Fibroblast of lung (primary cell): ENCODE measurements at regions not wholly inside any gene's neighbourhood (a gene's known extent, or its start where the extent isn't known, plus 50 kb on each side); places are given as distances from the start of the nearest gene placed in this dataset.
"Not testable (repeated sequence)": the region's sequence is repeated elsewhere in the genome, so short reads cannot be mapped to it uniquely, and the experiment has no call there.

Source experiments
- DNase-seq, 2 donors: peaks; one replicate each; pipeline versions ENCODE4 v3.0.0 to v3.0.0-alpha.2; 2010; ENCODE audit warnings: low read depth in 2 of 2
- H2AFZ ChIP-seq: 2 replicates; pipeline ENCODE4 v1.5.1; 2012; ENCODE audit warnings: low read length, control low read depth, inconsistent platforms
- H3K27ac ChIP-seq: 2 replicates; pipeline ENCODE4 v1.5.1; 2011; ENCODE audit warnings: low read length, control low read depth; ENCODE audit not compliant: insufficient read depth
- H3K27me3 ChIP-seq: 2 replicates; pipeline ENCODE4 v1.5.1; 2011; ENCODE audit warnings: mild to moderate bottlenecking, low read length; ENCODE audit not compliant: control insufficient read depth, insufficient read depth
- H3K36me3 ChIP-seq: 2 replicates; pipeline ENCODE4 v1.5.1; 2011; ENCODE audit warnings: low read length; ENCODE audit not compliant: control insufficient read depth, insufficient read depth
- H3K4me1 ChIP-seq: 2 replicates; pipeline ENCODE4 v1.5.1; 2011; ENCODE audit warnings: low read length; ENCODE audit not compliant: control insufficient read depth, insufficient read depth; ENCODE audit errors: extremely low read depth
- H3K4me2 ChIP-seq: 2 replicates; pipeline ENCODE4 v1.5.1; 2011; ENCODE audit warnings: low read length, control low read depth; ENCODE audit not compliant: insufficient read depth; ENCODE audit errors: extremely low read depth
- H3K4me3 ChIP-seq, 4 experiments: fragments of 200-600 bp in 1 of 4; sonication (generic) in 1 of 4; replicated peaks in 1 of 4; 2 replicates each; pipeline ENCODE4 v1.5.1; 2011 to 2016; ENCODE audit warnings: low read length in 4 of 4, low read depth in 3 of 4, mild to moderate bottlenecking in 3 of 4, control low read depth in 2 of 4, inconsistent platforms in 1 of 4, mixed read lengths in 1 of 4; ENCODE audit not compliant: insufficient read depth in 1 of 4; ENCODE audit errors: control extremely low read depth in 1 of 4
- H3K79me2 ChIP-seq: 2 replicates; pipeline ENCODE4 v1.5.1; 2012; ENCODE audit warnings: mild to moderate bottlenecking, low read length, inconsistent platforms; ENCODE audit not compliant: control insufficient read depth, insufficient read depth
- H3K9ac ChIP-seq: 2 replicates; pipeline ENCODE4 v1.5.1; 2011; ENCODE audit warnings: mild to moderate bottlenecking, low read length, control low read depth; ENCODE audit not compliant: insufficient read depth
- H3K9me3 ChIP-seq: 2 replicates; pipeline ENCODE4 v1.5.1; 2012; ENCODE audit warnings: low read depth, low read length; ENCODE audit not compliant: control insufficient read depth, insufficient read depth
- H4K20me1 ChIP-seq: 2 replicates; pipeline ENCODE4 v1.5.1; 2011; ENCODE audit warnings: low read length; ENCODE audit not compliant: control insufficient read depth, insufficient read depth; ENCODE audit errors: extremely low read depth
- EZH2 ChIP-seq: IDR thresholded peaks from 2 replicates; pipeline ENCODE4 v1.5.1; 2012; ENCODE audit warnings: low read length, control low read depth, mild to moderate bottlenecking; ENCODE audit errors: missing control alignments
- TF ChIP-seq, protein P1 (sequence below), 2 donors: IDR thresholded peaks in 1 of 2; conservative IDR thresholded peaks in 1 of 2; 1 replicate in 1 of 2; 2 replicates in 1 of 2; pipeline ENCODE4 v1.5.1; 2011 to 2012; ENCODE audit warnings: low read length in 2 of 2, control low read depth in 1 of 2, inconsistent platforms in 1 of 2, low read depth in 1 of 2, mild to moderate bottlenecking in 1 of 2

DNA sequence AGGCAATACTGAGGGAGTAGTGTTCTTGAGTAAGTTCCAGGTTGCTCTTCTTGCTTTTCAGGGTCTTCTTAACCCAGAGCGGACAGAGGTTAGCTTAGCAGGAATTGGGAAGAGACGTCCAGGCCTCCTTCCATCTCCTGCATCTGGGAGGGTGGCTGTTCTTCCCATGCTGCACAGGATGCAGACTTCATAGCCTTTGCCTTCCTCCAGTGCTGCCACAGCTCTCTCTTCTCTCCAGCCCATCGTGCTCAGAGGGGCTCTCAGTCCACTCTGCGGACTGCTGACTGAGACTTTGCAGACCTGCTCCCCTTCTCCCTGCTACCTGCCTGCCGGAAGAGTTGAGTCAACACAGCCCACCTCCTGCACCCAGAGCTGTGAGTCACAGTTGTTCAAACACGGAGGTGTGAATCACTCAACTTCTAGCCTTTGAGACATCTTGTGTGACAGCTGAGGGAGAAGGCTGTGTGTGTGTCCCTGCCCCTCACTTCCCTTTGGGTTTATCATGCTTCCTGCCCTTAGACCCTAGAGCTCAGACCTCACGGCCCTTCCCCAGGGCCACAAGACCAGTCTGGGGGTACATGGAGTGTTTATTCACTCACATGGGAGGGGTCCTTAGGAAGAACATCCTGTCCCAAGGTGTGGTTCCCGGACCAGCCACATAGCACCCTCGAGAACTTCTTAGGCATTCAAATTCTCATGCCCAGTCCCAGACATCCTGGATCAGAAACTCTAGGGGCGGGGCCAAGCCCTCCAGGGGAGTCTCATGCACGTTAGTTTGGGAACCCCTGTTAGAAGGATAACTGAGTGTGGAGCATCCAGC lies 158.3 kb upstream of the CACNA1E start:
- Histone ChIP-seq H2AFZ (no peak overlapping the region), H3K4me3 (no peak overlapping the region), H3K4me2 (no peak overlapping the region), H3K36me3 (no peaks in the 10 kb centered on the region), H3K9ac (no peak overlapping the region), H3K4me1 (no peaks in the 10 kb centered on the region), H3K27ac (no peak overlapping the region), H3K9me3 (no peaks in the 10 kb centered on the region), H3K79me2 (no peaks in the 10 kb centered on the region), H4K20me1 (no peaks in the 10 kb centered on the region), H3K27me3 (peaks cover 3% of the 10 kb centered on the region)
- TF ChIP-seq, protein P1, sequence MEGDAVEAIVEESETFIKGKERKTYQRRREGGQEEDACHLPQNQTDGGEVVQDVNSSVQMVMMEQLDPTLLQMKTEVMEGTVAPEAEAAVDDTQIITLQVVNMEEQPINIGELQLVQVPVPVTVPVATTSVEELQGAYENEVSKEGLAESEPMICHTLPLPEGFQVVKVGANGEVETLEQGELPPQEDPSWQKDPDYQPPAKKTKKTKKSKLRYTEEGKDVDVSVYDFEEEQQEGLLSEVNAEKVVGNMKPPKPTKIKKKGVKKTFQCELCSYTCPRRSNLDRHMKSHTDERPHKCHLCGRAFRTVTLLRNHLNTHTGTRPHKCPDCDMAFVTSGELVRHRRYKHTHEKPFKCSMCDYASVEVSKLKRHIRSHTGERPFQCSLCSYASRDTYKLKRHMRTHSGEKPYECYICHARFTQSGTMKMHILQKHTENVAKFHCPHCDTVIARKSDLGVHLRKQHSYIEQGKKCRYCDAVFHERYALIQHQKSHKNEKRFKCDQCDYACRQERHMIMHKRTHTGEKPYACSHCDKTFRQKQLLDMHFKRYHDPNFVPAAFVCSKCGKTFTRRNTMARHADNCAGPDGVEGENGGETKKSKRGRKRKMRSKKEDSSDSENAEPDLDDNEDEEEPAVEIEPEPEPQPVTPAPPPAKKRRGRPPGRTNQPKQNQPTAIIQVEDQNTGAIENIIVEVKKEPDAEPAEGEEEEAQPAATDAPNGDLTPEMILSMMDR (conservative IDR thresholded peaks at IDR 0.05 in 1 of 2, IDR thresholded peaks at IDR 0.05 in 1 of 2; ENCODE audit: low read depth in 1 of 2, low read length in 2 of 2), result no peak
- TF ChIP-seq EZH2, result no peak
- no peak for DNase-seq

DNA sequence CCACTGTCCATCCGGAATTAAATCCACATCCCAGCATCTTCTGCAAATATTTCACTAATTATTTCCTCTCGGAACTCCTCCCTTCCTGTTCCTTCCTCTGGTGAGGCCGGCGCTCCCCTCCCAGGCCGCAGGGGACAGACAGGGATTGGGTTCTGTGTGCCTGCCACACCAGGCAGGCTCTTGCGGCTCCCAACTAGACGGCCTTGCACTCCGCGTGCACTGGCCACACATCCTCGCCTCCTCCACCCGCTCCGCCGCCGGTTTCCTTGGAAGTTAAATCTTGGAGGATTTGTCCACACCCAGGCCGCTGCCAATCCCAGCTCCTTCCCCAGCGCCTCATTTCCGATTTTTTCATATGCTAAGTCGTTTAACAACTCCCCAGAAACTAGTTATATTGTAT lies 157.6 kb upstream of the CACNA1E start:
- DNase-seq, H3K4me1 ChIP-seq, H3K4me3 ChIP-seq, H3K4me2 ChIP-seq, H2AFZ ChIP-seq, H3K9me3 ChIP-seq, H3K27ac ChIP-seq, H3K27me3 ChIP-seq, H3K36me3 ChIP-seq, H4K20me1 ChIP-seq, H3K9ac ChIP-seq, H3K79me2 ChIP-seq: not testable (repeated sequence)

DNA sequence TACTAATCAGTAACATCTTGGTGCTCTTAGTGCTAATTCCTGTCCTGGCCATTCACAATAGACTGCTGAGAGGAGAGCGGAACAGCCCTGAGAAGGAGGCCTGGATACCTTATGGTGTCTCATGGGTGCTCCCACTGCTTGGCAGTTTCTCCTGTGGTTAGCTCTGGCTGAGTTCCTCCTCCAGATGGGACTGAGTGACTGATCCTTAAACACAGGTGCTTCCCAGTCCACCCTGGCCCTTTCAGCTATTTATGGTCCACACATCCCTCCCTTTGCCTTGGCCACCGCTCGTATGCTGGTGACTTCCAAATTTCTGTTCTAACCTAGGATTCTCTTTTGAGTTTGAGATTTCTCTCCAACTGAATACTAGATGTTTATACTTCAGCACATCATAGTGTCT lies 157.0 kb upstream of the CACNA1E start:
- no peaks in the 10 kb centered on the region for H3K4me1 ChIP-seq
- DNase-seq, result no peak
- H3K27me3 ChIP-seq, result no peaks in the 10 kb centered on the region
- H3K9me3 ChIP-seq, result no peaks in the 10 kb centered on the region
- no peak overlapping the region for H2AFZ ChIP-seq
- H3K9ac ChIP-seq, result no peak overlapping the region
- TF ChIP-seq EZH2, result no peak
- TF ChIP-seq, protein P1 (conservative IDR thresholded peaks at IDR 0.05 in 1 of 2, IDR thresholded peaks at IDR 0.05 in 1 of 2; ENCODE audit: low read depth in 1 of 2, low read length in 2 of 2), result no peak
- no peaks in the 10 kb centered on the region for H3K79me2 ChIP-seq
- no peak overlapping the region for H3K4me2 ChIP-seq
- no peaks in the 10 kb centered on the region for H4K20me1 ChIP-seq
- no peak overlapping the region for H3K27ac ChIP-seq
- no peak overlapping the region for H3K4me3 ChIP-seq
- H3K36me3 ChIP-seq, result no peaks in the 10 kb centered on the region
